ENCODE measurements at regions not wholly inside any gene's neighbourhood (a gene's known extent, or its start where the extent isn't known, plus 50 kb on each side); places are given as distances from the start of the nearest gene placed in this dataset.

DNA sequence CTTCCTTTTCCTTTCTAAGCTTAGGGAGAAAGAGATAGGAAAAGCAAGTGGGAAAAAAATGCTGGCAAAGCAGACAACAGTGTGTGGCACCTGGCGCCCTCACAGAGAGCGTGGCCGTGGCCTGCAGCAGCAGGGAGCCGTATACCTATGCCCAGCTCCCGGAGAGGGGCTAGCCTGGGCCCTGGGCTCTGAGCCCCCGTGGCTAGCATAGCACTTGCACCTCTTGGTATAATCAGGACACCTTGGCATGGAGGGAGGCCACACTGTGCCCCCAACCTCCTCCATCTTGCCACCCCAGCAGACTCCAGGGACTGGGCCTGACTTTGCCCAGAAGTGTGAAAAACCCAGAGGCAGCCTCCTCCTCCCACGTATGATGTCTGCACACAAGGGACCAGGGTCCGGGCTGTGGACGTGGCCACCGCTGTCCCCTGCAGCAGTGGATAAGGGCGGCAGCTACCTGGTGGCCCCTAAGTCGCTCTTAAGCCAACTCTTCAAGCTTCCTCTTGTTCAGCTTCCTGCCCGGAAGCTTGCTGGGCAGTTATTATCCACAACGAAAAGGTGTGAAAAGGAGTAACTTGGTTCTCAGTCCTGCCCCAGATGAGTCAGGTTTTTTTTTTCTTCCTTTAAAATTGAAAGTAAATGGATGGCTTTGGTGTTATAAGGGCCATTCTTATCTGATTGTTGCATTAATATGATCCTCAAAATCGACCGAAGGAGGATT lies 249.1 kb upstream of the PITRM1 start:
- no peak for DNase-seq

- no peak for DNase-seq
Observed at GRCh38 chr10:3420527-3421469, 248.2 kb upstream of the PITRM1 start.

- DNase-seq, result no peak
Observed at GRCh38 chr10:3419719-3420495, 247.3 kb upstream of the PITRM1 start.

GRCh38 chr10:3418926-3419325 lies 246.3 kb upstream of the PITRM1 start:
- no peak for DNase-seq

GRCh38 chr10:3418041-3418754 lies 245.6 kb upstream of the PITRM1 start:
- no peak for DNase-seq

DNA sequence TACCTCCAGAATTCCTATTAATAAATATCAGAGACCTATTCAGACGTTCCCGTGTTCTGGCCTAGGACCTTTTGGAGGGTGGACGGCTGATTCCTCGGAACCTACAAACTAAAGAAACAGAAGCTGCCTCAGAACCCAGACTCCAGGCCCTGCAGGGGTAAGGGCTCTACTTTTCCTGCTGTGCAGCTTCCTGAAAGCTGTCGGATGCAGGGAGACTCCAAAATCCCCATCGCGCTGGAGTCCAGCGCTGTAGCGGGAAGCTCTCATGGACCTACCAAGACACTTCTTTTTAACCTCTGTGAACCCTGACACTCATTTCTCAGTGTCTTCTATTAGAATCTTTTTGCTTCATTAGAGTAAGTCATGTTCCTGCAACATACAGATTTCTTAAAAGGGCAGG lies 244.5 kb upstream of the PITRM1 start:
- no peak for DNase-seq

GRCh38 chr10:3415878-3416605 lies 243.5 kb upstream of the PITRM1 start:
- no peak for DNase-seq

- no peak for DNase-seq
Observed at GRCh38 chr10:3415038-3415736, 242.6 kb upstream of the PITRM1 start.

DNA sequence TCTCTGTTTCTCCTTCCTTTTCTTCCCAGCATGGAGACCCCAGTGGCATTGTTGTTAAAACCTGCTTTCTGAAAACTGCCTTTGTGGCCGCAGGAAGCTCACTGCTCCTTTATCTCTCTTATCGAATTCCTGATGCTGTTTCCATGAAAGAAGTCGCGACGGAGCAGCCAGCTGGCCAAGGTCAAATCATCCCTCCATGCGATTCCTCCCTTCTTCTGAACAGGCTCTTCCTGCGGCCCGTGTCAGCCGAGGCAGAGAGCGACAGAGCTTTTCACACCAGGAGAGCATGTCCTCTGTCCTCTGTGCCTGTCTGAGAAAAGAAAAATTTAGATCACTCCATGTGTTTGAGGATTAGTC lies 242.1 kb upstream of the PITRM1 start:
- DNase-seq, result no peak

GRCh38 chr10:3413937-3414666 lies 241.5 kb upstream of the PITRM1 start:
- no peak for DNase-seq

DNA sequence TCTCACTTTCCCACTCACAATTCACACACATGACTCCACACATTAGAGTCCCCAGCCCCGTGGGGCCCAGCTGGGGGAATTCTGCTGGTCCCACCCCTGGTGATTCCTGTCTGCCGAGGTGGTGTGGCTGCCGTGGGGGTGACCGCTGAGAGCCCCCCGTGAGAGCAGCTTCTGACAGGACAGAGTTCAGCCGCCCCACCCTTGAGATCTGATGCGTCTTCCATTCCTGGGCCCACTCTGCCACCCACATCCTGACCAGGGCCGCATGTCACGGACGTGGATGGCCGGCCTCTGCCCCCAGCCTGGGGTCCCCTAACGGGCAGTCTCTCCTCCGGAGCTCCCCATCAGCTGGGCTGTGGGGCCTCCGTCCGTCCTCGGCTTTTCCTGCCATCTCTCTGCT lies 240.1 kb upstream of the PITRM1 start:
- no peak for DNase-seq

- no peak for DNase-seq
Observed at GRCh38 chr10:3412071-3412582, 239.5 kb upstream of the PITRM1 start.

GRCh38 chr10:3411044-3411443 lies 238.5 kb upstream of the PITRM1 start:
- DNase-seq, result no peak

GRCh38 chr10:3409928-3410327 lies 237.3 kb upstream of the PITRM1 start:
- no peak for DNase-seq

DNA sequence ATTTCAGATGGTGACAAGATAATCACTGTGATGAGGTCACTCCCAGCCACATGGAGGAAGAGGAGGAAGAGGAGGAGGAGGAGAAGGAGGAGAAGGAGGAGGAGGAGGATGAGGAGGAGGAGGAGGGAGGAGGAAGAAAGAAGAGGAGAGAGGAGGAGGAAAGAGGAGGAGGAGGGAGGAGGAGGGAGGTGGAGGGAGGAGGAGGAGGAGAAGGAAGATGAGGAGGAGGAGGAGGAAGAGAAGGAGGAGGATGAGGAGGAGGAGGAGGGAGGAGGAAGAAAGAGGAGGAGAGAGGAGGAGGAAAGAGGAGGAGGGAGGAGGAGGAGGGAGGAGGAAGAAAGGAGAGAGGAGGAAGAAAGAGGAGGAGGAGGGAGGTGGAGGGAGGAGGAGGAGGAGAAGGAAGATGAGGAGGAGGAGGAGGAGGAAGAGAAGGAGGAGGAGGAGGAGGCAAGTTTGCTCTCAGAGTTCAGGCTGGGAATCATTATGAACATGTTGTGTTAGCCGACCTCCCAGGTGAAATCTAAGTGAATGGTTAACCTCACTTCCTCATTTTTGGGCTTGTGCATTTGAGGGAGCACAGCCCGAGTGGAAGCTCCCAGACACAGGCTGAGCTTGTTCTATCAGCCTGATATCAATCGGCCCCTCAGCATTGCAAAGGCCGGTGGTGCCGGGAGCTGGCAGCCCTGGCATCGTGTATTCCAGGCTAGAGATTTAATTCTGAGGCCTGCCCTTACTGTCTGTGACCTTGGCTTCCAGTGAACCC lies 236.2 kb upstream of the PITRM1 start:
- no peak for DNase-seq

- DNase-seq, result no peak
Observed at GRCh38 chr10:3407208-3407607, 234.6 kb upstream of the PITRM1 start.

DNA sequence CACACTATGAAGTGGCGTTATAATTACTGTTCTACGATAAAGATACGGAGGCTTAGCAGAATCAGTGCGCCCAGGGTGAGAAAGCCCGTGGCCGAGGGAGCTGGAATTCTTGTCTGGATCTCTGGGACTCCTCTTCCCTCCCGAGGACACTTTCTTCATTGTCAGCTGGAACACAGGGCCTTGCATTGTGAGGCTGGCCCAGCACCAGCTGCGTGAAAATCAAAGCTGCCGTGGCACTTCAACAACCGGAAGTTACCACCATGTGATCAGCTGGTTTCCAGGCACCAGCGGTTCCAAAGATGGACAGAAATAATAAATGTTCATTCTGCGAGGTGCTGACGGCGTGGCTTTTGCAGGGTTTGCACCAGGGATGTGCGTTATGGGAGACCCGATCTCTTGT lies 234.0 kb upstream of the PITRM1 start:
- DNase-seq, result no peak

DNA sequence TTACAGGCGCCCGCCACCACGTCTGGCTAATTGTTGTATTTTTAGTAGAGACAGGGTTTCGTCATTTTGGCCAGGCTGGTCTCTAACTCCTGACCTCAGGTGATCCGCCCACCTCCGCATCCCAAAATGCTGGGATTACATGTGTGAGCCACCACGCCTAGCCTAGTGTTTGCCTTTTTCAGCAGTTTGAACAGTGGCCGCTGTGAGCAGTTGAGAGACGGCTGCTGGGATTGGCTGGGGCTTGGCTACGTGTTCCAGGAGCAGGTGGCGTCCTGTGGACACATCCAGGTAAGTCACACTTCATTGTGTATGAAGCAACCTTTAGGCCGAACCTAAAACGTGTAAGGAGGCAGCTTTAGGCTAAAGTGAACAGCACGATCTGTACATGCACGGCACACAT lies 231.8 kb upstream of the PITRM1 start:
- DNase-seq, result no peak

DNA sequence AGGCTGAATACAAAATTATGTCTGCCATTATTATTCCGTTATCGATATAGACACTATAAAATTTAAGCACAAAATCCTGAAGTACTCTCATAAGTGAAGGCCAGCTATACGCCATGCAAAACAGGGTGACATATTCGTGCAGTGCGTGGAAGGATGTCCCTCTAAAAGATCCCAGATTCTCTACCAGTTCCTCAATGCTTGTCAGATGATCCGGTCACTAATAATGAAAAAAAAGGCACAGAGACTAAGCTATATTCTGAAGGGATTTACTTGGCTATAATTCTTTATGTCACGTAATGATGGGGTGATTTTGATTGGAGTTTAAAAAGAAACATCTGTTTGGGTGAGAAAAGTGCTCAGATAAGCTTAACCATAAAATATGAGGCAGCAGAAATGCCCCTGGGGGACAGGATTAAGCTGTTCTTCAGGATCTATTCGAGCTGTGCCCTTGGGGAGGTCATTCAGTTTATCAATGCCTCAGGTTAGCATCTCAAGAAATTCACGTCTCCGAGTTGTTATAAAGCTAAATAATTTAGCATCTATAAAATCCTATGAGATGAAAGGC lies 229.7 kb upstream of the PITRM1 start:
- no peak for DNase-seq
